ENCODE measurements at regions not wholly inside any gene's neighbourhood (a gene's known extent, or its start where the extent isn't known, plus 50 kb on each side); places are given as distances from the start of the nearest gene placed in this dataset.

- no peaks in the 10 kb centered on the region for H3K4me1 Mint-ChIP-seq (ENCODE audit: low read depth)
- ATAC-seq (no peak), DNase-seq (no peak)
- H3K9me3 Mint-ChIP-seq = no peaks in the 10 kb centered on the region
- H3K27me3 Mint-ChIP-seq (ENCODE audit: low read depth) = no peaks in the 10 kb centered on the region
- no peaks in the 10 kb centered on the region for H3K36me3 Mint-ChIP-seq (ENCODE audit: insufficient read depth)
- H3K4me3 Mint-ChIP-seq = no peak overlapping the region
These were observed 492.9 kb upstream of the ZEB2 start for GRCh38 chr2:145012806-145013205.

- DNase-seq (no peak), ATAC-seq (no peak)
- Mint-ChIP-seq H3K27me3 (ENCODE audit: low read depth) (no peaks in the 10 kb centered on the region), H3K4me3 (no peak overlapping the region), H3K36me3 (ENCODE audit: insufficient read depth) (no peaks in the 10 kb centered on the region), H3K4me1 (ENCODE audit: low read depth) (no peaks in the 10 kb centered on the region), H3K9me3 (no peaks in the 10 kb centered on the region)
These were observed 492.3 kb upstream of the ZEB2 start for GRCh38 chr2:145012214-145012670.

GRCh38 chr2:145010635-145011034 is 490.7 kb upstream of the ZEB2 start:
- H3K27me3 Mint-ChIP-seq (ENCODE audit: low read depth) = no peaks in the 10 kb centered on the region
- no peak for DNase-seq

GRCh38 chr2:145007960-145008263 is 488.0 kb upstream of the ZEB2 start:
- Mint-ChIP-seq H3K36me3 (ENCODE audit: insufficient read depth) (no peaks in the 10 kb centered on the region), H3K9me3 (no peaks in the 10 kb centered on the region), H3K4me1 (ENCODE audit: low read depth) (no peaks in the 10 kb centered on the region), H3K4me3 (no peak overlapping the region), H3K27me3 (ENCODE audit: low read depth) (no peaks in the 10 kb centered on the region)
- ATAC-seq (no peak), DNase-seq (no peak)

More at GRCh38 chr2:145010635-145011034, 490.7 kb upstream of the ZEB2 start:
- Mint-ChIP-seq H3K36me3 (ENCODE audit: insufficient read depth) (no peaks in the 10 kb centered on the region), H3K9me3 (no peaks in the 10 kb centered on the region), H3K4me3 (no peak overlapping the region), H3K4me1 (ENCODE audit: low read depth) (no peaks in the 10 kb centered on the region)
- no peak for ATAC-seq

GRCh38 chr2:145007093-145007959 is 487.4 kb upstream of the ZEB2 start:
- no peaks in the 10 kb centered on the region for H3K27me3 Mint-ChIP-seq (ENCODE audit: low read depth)

GRCh38 chr2:145002624-145003023 is 482.7 kb upstream of the ZEB2 start:
- ATAC-seq (no peak), DNase-seq (no peak)
- no peaks in the 10 kb centered on the region for H3K4me1 Mint-ChIP-seq (ENCODE audit: low read depth)
- H3K27me3 Mint-ChIP-seq (ENCODE audit: low read depth) = no peaks in the 10 kb centered on the region
- no peak overlapping the region for H3K4me3 Mint-ChIP-seq
- H3K36me3 Mint-ChIP-seq (ENCODE audit: insufficient read depth) = no peaks in the 10 kb centered on the region
- H3K9me3 Mint-ChIP-seq = no peaks in the 10 kb centered on the region

More at GRCh38 chr2:145007093-145007959, 487.4 kb upstream of the ZEB2 start:
- ATAC-seq (no peak), DNase-seq (no peak)
- Mint-ChIP-seq H3K36me3 (ENCODE audit: insufficient read depth) (no peaks in the 10 kb centered on the region), H3K9me3 (no peaks in the 10 kb centered on the region), H3K4me3 (no peak overlapping the region), H3K4me1 (ENCODE audit: low read depth) (no peaks in the 10 kb centered on the region)

GRCh38 chr2:145000376-145000775 is 480.5 kb upstream of the ZEB2 start:
- Mint-ChIP-seq H3K36me3 (ENCODE audit: insufficient read depth) (no peaks in the 10 kb centered on the region), H3K9me3 (no peaks in the 10 kb centered on the region), H3K4me3 (no peak overlapping the region), H3K27me3 (ENCODE audit: low read depth) (no peaks in the 10 kb centered on the region), H3K4me1 (ENCODE audit: low read depth) (no peaks in the 10 kb centered on the region)
- DNase-seq (no peak), ATAC-seq (no peak)

- no peaks in the 10 kb centered on the region for H3K27me3 Mint-ChIP-seq (ENCODE audit: low read depth)
- ATAC-seq = no peak
- H3K9me3 Mint-ChIP-seq = no peaks in the 10 kb centered on the region
- no peak for DNase-seq
- no peaks in the 10 kb centered on the region for H3K4me1 Mint-ChIP-seq (ENCODE audit: low read depth)
- no peaks in the 10 kb centered on the region for H3K36me3 Mint-ChIP-seq (ENCODE audit: insufficient read depth)
- H3K4me3 Mint-ChIP-seq = no peak overlapping the region
These were observed 480.0 kb upstream of the ZEB2 start for GRCh38 chr2:144999936-145000335.

GRCh38 chr2:144999071-144999875 is 479.4 kb upstream of the ZEB2 start:
- no peaks in the 10 kb centered on the region for H3K27me3 Mint-ChIP-seq (ENCODE audit: low read depth)
- ATAC-seq = no peak
- H3K9me3 Mint-ChIP-seq = no peaks in the 10 kb centered on the region
- no peak for DNase-seq
- H3K4me1 Mint-ChIP-seq (ENCODE audit: low read depth) = no peaks in the 10 kb centered on the region
- H3K4me3 Mint-ChIP-seq = no peak overlapping the region
- no peaks in the 10 kb centered on the region for H3K36me3 Mint-ChIP-seq (ENCODE audit: insufficient read depth)

- no peaks in the 10 kb centered on the region for H3K4me1 Mint-ChIP-seq (ENCODE audit: low read depth)
- H3K4me3 Mint-ChIP-seq = no peak overlapping the region
- no peaks in the 10 kb centered on the region for H3K36me3 Mint-ChIP-seq (ENCODE audit: insufficient read depth)
- H3K27me3 Mint-ChIP-seq (ENCODE audit: low read depth) = no peaks in the 10 kb centered on the region
- no peak for ATAC-seq
- no peak for DNase-seq
- H3K9me3 Mint-ChIP-seq = no peaks in the 10 kb centered on the region
These were observed 478.5 kb upstream of the ZEB2 start for GRCh38 chr2:144998435-144998834.

GRCh38 chr2:144996225-144996795 is 476.4 kb upstream of the ZEB2 start:
- H3K27me3 Mint-ChIP-seq (ENCODE audit: low read depth) = no peaks in the 10 kb centered on the region
- no peak overlapping the region for H3K4me3 Mint-ChIP-seq
- H3K9me3 Mint-ChIP-seq = no peaks in the 10 kb centered on the region
- ATAC-seq (no peak), DNase-seq (no peak)
- no peaks in the 10 kb centered on the region for H3K36me3 Mint-ChIP-seq (ENCODE audit: insufficient read depth)
- H3K4me1 Mint-ChIP-seq (ENCODE audit: low read depth) = no peaks in the 10 kb centered on the region

- no peak for DNase-seq
- Mint-ChIP-seq H3K27me3 (ENCODE audit: low read depth) (no peaks in the 10 kb centered on the region), H3K4me3 (no peak overlapping the region), H3K36me3 (ENCODE audit: insufficient read depth) (no peaks in the 10 kb centered on the region), H3K4me1 (ENCODE audit: low read depth) (no peaks in the 10 kb centered on the region), H3K9me3 (no peaks in the 10 kb centered on the region)
- ATAC-seq = no peak
These were observed 475.6 kb upstream of the ZEB2 start for GRCh38 chr2:144995482-144995881.

GRCh38 chr2:144990661-144991060 is 470.7 kb upstream of the ZEB2 start:
- H3K9me3 Mint-ChIP-seq = peaks cover 19% of the 10 kb centered on the region
- H3K4me3 Mint-ChIP-seq = no peak overlapping the region
- no peak for ATAC-seq
- H3K36me3 Mint-ChIP-seq (ENCODE audit: insufficient read depth) = no peaks in the 10 kb centered on the region
- DNase-seq = no peak
- H3K27me3 Mint-ChIP-seq (ENCODE audit: low read depth) = no peaks in the 10 kb centered on the region
- H3K4me1 Mint-ChIP-seq (ENCODE audit: low read depth) = no peaks in the 10 kb centered on the region

- no peak for ATAC-seq
- Mint-ChIP-seq H3K9me3 (peaks cover 19% of the 10 kb centered on the region), H3K36me3 (ENCODE audit: insufficient read depth) (no peaks in the 10 kb centered on the region), H3K4me3 (no peak overlapping the region), H3K4me1 (ENCODE audit: low read depth) (no peaks in the 10 kb centered on the region), H3K27me3 (ENCODE audit: low read depth) (no peaks in the 10 kb centered on the region)
- no peak for DNase-seq
These were observed 469.8 kb upstream of the ZEB2 start for GRCh38 chr2:144989579-144990270.
